NOMO-1 treated with dmso at 0.1 percent for 144 hours (cell line): ENCODE measurements at regions not wholly inside any gene's neighbourhood (a gene's known extent, or its start where the extent isn't known, plus 50 kb on each side); places are given as distances from the start of the nearest gene placed in this dataset.
A peak's percentile ranks its signal among the peaks of the same experiment; 100 is the strongest.

Experiments
- DNase-seq: peaks from one replicate; lab custom pipeline; 2025; ENCODE audit not compliant: unreplicated experiment; lab: John Stamatoyannopoulos, UW

DNA sequence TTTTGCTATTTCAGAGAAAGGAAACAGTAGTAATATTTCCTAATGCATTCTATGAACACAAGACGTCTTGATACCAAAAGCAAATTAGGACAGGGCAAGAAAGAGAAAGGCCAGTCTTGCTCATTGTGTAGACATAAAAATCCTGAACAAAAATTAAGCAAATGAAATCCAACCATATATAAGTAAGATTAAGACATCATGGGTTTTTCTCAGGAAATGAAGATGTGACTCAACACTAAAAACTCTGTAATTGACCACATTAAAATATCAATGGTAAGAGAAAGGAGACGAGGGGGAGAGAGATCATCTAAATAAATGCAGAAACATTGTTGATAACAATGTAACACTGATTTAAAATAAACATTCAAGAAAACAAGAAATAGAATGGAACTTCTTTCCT, 205.4 kb downstream of the SOD2 start:
- DNase-seq, result no peak

DNA sequence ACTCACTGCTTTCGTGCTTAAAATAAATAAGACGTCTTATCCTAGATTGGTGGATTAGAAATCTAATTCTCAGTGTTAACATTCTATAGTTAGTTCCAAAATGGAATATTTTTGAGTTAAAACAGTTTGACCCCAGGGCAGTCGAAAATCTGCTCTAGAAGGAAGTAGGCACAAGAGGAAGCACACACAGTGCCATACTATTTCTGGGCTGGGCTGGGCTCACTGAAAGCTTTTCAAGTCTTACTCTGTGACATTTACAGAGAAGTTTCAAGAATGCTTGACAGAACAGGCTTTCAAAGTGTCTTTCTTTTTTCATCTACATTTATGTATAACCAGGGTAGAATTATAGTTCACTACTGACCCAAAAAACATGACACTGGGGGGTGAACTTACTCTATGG, 209.8 kb downstream of the SOD2 start:
- no peak for DNase-seq

DNA sequence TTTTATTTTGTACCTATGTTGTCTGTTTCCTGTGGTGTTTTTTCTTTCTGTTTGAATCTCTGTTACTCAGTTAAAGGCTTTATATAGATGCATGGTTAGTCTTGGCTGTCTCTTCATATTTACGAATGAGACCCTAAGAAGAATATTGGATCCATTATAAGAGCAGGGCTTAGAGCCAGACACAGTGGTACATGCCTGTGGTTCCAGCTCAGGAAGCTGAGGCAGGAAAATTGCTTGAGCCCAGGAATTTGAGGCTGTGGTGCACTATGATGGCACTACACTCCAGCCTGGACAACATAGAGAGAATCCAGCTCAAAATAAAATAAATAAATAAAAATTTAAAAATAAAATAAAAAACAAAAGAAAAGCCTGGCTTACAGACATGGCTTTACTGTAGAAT, 211.1 kb downstream of the SOD2 start:
- DNase-seq, result no peak

DNA sequence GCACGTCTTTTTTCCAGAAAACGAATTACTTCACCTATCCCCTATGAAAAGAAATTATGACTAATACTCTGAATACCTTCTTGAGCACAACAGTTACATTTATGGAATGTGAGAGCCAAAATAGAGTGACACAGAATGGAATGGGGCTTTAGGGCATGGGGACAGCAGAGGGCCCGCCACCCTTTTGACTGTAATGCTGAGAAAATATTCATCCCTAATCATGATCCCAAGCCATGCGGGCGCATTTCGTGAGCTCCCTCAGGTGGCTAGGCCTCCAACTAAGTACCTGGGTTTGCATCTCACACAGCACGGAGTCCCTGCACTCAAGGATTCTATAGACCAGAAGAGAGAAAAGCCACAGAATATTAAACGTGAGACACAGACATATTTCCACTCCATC, 212.6 kb downstream of the SOD2 start:
- DNase-seq, result no peak

DNA sequence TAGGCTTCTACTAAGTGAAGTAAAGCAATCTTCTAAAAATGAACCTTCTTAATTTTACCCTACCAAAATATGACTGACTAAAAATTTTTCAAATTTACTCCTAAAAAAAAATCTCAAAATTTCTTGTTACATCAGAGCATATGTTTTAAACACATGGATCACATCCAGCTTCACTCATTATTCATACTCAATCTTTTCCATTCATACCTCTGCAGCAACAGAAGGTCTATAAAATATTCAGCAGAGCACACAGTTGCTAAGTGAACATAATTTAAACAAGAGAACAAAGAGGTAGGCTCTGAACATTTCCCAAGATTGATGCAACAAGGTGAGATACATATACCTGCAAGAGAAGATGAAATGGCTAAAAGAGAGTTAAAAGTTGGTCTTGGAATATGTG, 213.9 kb downstream of the SOD2 start:
- no peak for DNase-seq

DNA sequence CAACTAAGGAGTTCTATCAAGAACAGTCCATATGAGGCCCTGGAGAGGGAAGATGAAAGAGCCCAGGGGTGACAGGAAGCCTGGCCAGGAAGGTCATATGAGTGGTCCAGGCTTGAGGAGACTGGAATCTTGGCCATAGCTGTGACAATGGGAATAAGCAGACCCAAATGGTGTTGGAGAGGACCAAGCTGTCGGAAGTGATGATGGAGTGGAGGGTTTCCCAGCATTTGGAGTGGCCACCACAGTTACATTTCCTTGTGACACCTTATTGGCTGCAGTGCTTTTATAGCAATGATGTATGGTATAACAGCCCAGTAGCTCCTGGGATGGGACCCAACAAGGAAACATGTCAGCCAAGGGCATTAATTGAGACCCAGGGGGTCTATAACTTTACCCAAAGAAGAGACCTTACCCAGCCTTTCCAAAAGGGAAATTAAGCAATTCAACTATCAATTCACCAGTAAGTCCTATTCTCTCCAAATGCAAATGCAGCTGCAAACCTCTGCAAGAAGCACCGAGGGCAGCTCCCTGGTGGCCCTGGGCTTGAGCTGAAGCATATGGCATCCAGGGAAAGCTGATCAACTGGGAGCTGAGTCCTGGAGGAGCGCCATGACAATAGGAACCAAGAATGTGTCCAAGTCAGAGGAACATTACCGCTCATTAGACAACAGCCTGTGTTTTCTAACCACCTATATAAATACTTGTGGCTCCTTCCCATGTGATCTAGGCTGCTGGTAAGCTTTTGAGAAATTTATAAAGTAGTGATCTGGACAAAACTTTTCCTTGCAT, 219.4 kb downstream of the SOD2 start:
- no peak for DNase-seq

DNA sequence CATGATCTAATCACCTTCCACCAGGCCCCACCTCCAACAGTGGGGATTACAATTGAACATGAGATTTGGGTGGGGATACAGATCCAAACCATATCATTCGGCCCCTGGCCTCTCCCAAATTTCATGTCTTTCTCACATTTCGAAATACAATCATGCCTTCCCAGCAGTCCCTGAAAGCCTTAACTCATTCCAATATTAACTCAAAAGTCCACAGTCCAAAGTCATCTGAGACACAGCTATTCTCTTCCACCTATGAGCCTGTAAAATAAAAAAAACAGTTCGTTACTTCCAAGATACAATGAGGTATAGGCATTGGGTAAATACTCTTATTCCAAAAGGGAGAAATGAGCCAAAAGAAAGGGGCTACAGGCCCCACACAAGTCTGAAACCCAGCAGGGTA, 222.6 kb downstream of the SOD2 start:
- no peak for DNase-seq

DNA sequence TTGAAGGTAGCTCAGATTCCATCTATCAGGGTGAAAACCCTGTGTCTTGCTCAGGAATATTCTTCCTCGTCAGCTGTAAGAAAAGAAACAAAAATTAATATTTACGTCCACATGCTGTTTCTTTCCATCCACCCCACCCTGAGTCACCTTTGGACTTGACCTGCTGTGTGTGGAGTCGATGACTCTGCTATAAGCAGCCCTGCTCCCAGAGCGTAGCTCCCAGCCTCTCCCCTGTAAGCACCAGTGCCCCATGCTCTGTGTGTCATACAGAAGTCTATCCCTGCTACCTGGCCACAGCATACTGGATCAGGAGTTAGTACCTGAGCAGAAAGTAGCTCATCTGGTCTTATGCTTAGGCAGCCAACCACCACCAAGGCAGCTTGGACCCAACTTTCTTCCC, 223.6 kb downstream of the SOD2 start:
- no peak for DNase-seq

DNA sequence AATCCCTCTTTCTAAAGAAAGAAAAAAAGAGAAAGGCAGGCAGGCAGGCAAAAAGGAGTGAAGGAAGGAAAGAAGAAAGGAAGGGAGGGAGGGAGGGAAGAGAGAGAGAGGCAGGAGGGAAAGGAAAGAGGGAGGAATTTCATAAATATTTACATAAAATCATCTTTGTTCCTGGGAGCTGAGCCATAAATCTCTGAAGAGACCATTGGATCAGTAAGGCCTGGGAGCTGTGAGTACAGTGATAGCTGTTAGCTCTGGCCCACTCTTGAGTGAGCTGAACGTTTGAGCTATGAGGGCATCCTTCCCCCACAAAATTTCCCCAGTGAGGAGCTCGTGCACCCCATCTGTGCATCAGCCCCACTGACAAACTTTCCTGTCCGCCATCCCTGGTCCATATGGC, 224.0 kb downstream of the SOD2 start:
- no peak for DNase-seq

DNA sequence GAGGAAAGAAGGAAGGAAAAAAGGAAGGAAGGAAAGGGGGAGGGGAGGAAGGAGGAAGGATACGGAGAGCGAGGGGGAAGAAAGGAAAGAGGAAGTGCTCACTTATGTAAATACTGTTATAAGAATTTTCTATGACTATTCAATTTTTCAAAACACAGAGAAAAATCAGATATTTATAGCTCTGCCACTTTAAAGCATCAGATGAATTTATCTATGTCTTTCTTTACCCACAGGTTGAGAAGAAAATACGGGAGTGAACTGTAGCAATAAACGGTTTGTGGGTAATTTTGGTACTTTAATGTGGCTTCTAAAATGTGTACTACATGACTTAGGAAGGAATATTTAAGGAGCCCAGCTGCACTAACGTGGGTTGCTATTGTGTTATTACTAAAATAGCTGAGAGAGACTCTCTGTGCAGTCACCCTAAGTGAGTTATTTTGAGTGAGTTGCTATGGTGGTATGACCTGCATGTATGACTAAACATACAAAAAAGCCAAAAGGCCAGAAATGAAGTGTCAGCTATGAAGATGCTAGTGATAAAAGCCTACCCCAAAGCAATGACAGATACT, 225.5 kb downstream of the SOD2 start:
- no peak for DNase-seq

DNA sequence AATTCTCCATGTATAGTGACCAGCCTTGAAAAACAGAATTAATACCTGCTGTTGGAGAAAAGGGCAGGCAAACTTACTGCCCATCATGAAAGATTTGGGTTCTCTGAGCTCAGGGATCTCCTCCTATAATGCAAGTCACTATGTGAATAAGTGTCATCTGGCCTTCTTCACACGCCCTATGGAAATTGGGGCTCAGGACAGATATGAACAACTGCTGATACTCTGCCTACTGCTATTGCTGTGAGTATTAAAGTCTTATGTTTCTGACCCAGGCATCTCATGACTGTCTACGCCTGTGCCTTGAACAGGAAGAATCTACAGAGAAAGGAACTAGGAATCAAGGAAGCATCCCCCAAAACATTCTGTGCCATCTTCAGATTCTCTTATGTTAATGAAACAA, 226.1 kb downstream of the SOD2 start:
- no peak for DNase-seq

DNA sequence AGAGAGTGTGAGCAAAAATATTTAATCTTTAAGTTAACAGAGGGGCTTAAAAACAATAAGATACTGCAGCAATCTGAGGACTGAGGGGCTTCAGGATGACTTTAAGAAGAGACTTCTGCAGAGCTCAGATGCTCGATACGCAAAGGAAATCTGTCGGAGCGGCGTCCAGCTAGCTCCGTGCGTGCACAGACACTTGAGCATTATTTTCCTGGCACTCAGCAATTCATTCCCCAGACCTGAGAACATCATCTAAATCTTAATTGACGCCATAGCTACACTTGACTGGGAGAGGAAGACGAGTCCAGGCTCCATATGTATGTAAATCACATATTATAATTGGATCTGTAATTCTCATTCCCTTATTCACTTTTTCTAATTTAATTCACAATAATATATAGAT, 228.2 kb downstream of the SOD2 start:
- DNase-seq, result no peak

DNA sequence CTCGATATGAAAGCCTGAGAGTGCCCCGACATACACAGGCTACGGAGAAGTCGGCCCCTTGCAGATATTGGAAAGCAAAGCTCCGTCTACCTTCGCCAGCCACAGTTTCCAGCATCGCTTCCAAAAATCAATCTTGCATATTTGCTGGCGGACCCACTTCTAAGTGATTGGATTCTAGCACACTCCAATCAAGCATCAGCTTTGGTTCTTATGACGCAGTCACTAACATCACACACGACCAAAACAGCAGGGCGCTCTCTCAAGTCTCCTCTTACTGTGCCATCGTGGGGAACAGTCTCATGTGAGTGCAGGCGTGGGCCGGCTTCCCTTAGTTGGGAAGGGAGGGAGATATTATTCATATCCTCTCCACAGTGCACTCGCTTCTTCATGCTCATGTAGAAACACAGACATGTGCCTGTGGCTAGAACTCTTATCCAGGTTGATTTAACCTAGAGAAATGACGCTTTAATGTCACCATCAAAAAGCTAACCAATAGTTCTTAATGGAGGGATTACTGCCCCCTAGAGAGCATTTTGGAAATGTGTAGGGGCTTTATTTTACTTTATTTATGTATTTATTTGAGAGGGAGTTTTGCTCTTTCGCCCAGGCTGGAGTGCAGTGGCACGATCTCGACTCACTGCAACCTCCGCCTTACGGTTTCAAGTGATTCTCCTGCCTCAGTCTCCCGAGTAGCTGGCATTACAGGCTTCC, 229.8 kb downstream of the SOD2 start:
- DNase-seq, result no peak

DNA sequence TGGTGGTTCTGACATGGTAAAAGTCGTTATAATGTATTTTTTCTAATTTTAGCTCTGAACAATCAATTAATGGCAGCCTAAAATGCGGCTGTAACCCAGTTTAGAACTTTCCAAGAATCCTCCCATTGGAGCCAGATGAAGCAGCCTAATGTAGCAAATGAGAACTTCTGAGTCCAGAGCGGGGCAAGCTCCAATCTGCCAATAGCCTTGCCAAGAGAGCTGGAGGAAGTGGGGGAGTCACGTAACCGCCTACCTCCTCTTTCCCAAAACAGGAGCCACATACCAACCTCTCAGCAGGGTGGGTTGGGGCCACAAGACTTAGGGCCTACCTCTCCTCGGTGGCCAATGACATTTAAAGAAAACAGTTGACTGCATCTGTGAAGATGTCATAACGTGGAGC, 230.6 kb downstream of the SOD2 start:
- DNase-seq, result no peak

DNA sequence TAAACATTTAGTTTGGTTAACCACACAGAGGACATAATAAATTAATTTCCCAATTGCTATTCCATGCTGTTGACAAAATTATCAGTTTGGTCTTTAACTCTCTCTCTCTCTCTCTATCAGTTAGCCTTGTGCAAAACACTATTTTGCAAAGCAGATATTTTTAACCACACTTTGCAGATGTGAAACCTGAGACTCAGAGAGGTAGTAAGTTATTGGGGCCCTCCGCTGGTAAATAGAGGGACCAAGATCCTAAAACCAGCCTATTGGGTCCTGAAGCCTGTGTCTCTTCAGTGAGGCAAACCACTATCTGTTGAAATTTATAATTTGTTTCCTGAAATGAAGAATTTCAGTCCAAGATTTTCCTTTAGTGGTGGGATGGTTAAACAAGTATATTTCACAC, 231.0 kb downstream of the SOD2 start:
- peak; percentile 41 for DNase-seq

DNA sequence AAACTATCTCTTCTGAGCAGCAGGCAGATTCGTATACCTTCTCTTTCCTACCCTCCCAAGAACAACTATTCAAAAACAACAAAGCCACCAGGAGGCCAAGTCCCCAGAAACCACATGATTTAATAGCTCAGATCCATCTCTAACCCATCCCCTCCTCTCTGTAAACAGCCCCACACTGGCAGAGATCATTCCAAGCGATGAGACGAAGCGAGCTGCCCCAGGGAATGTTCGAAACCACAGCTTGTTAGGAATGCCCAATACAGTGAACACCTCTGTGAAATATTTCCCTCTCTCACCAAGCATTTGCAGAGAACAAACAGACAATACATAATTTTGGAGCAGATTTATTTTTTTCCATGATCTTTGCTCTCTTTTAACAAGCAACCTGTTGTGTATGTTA, 231.8 kb downstream of the SOD2 start:
- DNase-seq, result no peak

DNA sequence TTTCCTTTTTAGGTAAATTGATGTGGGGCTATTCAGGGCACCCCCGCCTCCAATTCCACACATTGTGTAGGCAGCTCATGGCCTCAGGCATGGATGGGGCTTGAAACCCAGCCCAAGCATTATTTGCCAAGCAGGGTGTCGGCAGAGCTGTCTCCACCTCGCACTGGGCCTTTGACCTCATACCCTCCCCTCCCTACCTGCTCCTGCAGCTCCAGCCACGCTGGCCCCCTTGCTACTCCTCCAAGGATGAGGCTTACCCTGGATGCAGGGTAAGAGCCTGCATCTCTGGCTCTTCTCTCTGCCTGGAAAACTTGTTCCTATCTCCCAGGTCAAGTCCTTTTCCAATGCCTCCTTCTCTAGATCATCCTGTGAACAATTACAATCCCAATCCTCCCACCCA, 232.6 kb downstream of the SOD2 start:
- no peak for DNase-seq

DNA sequence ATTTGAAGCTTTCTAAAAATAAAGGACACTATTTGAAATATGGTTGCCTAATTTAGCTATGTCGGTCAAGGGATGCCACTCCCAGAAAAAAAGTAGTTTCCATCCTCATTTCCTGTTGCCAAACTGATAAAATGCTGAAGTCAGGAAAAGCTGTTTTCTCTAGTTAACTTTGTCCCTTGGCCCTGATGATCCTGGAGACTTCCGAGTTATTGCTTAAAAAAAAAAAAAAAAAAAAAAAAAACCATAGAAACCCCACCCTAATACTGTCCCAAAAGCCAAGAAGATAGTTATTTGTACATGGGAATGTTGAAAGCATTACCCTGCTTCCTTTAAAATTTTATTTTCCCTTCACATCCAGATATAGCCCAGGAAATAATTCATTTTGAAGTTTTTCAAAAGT, 236.7 kb downstream of the SOD2 start:
- DNase-seq, result peak; percentile 4

DNA sequence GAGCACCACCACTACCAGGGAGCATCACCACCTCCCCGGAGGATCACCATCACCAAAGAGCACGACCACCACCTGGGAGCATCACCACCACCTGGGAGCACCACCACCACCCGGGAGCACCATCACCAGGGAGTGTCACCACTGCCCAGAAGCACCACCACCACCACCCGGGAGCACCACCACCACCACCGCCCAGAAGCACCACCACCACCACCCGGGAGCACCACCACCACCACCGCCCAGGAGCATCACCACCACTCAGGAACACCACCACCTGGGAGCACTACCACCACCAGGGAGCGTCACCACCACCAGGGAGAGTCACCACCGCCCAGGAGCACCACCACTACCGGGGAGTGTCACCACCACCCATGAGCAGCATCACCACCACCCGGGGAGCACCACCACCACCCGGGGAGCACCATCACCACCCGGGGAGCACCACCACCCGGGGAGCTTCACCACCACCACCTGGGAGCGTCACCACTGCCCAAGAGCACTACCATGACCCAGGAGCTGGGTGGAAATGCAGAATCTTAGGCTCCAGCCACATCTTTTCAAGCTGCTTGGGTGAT, 237.3 kb downstream of the SOD2 start:
- DNase-seq, result no peak

DNA sequence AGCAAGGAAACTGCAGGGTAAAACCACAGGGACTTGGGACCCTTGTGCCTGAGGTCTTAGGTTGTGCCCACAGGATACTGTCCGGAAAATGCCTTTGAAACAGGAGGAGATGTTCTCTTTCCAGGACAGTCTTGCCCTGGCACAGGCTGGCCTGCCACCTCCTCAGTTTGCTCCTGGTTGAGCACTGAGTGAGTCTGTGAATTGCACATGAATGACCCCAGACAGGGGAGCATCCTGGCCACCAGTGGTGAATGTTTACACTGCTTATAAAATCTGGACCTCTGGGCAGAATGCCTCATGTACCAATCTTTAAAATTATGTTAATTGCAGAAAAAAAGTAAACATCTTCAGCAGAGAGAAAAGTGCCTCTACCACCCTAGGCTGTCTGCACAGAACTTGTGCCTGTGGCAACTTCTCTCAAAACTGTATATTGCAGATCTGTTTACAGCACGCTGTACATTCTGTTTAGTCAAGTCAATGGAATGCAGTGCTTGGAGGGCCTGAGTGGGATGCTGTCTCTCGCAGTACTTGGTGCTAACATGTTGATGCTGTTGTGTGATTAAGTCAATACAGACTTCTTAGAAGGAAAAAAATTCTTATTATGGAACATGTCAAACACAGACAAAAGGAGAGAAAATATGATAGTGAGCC, 242.1 kb downstream of the SOD2 start:
- no peak for DNase-seq

DNA sequence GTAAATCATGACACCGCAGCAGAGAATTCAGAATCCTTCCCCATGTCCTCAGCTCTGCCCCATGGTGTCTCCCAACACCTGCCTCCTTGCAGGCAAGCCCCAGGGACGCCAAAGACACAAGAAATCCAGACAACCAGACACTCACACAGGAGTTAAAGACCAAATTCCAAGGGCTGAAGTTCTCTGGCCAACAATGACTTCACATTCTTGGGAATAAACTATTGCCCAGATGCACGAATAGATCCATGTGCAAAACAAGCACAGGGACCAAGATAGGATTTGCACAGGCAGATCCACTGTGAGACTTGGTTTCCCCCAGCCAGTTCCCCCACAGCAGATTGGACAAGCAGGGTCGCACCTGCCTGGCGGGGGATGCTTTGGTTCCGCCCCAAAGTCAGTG, 246.7 kb downstream of the SOD2 start:
- DNase-seq, result no peak

DNA sequence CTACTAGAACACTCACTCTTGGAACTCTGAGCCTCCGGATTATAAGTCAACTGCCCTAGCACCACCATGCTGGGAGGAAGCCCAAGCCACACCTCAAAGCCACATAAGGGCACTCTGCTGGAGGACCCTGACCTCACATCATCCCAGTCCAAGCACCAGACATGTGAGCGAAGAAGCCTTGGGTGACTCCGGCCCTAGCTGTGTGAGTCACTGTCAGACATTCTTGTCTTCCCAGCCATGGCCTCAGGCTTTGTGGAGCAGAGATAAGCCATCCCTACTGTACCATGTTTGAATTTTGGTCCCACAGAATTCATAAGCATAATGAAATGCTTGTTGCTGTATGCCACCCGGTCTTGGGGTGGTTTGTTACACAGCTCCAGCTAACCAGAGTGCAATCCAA, 247.7 kb downstream of the SOD2 start:
- no peak for DNase-seq
